ENCODE measurements at regions not wholly inside any gene's neighbourhood (a gene's known extent, or its start where the extent isn't known, plus 50 kb on each side); places are given as distances from the start of the nearest gene placed in this dataset.

DNA sequence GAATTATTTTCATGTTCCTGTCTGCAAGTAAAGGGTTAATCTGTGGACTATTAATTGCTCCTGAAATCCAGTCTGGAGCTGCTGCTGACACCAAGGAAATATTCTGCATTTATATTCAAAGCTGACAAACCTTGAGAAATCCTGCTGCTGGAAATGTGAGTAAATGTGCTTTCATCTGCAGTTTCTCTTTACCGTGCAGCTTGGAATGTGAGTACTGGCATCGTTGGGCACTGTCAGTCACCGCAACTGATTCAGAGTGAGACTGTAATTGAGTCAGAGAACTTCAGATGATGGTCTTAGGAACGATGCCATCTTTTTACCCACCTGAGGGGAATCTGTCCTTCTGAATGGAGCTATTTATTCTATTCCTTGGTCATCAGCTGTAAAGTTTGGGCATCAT is 420.6 kb downstream of the SIPA1L2 start:
- TF ChIP-seq, protein P1, sequence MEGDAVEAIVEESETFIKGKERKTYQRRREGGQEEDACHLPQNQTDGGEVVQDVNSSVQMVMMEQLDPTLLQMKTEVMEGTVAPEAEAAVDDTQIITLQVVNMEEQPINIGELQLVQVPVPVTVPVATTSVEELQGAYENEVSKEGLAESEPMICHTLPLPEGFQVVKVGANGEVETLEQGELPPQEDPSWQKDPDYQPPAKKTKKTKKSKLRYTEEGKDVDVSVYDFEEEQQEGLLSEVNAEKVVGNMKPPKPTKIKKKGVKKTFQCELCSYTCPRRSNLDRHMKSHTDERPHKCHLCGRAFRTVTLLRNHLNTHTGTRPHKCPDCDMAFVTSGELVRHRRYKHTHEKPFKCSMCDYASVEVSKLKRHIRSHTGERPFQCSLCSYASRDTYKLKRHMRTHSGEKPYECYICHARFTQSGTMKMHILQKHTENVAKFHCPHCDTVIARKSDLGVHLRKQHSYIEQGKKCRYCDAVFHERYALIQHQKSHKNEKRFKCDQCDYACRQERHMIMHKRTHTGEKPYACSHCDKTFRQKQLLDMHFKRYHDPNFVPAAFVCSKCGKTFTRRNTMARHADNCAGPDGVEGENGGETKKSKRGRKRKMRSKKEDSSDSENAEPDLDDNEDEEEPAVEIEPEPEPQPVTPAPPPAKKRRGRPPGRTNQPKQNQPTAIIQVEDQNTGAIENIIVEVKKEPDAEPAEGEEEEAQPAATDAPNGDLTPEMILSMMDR (IDR thresholded peaks at IDR 0.05; ENCODE audit: control extremely low read depth, extremely low read depth, low read depth, missing control alignments) = no peak
- CTCF ChIA-PET = no interaction called here
- POLR2A ChIA-PET = no interaction called here
- DNase-seq (ENCODE audit: extremely low spot score) = no peak

DNA sequence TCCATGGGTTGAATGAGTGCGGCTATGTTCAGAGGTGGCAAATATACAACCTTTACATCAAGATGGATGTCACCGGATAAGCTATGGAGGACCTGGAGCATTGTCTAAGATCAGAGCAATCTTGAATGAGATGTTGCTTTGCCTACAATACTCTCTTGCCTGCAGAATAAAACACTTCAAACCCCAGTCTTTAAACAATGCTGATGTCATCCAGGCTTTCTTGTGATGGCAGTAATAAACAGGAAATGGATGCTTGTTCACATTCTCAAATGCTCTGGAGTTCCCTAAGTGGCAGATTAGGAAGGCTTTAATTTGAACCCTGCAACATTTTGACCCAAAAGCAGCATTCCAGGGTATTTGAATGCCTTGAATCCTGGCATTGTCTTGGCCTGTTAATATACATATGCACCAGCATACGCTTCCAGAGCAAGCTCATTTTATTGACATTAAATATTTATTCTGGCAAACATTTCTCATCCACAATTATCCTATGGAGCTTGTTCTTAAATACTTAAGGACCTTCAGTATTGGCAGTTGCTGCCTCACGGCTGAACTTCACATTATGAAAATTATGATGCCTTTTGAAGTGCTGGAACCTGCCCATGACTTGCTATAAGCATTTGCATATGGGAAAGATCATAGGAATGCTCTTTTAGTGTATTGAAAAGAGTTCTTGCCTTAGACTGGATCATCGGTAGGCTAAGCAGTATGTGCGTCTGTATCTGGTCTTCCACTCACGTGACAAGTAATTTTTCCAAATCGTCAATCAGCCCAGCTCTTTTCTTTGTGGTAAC is 422.7 kb downstream of the SIPA1L2 start:
- ChIA-PET POLR2A (no interaction called here), CTCF (no interaction called here)
- TF ChIP-seq, protein P1 (IDR thresholded peaks at IDR 0.05; ENCODE audit: control extremely low read depth, extremely low read depth, low read depth, missing control alignments) = no peak
- no peak for DNase-seq (ENCODE audit: extremely low spot score)

DNA sequence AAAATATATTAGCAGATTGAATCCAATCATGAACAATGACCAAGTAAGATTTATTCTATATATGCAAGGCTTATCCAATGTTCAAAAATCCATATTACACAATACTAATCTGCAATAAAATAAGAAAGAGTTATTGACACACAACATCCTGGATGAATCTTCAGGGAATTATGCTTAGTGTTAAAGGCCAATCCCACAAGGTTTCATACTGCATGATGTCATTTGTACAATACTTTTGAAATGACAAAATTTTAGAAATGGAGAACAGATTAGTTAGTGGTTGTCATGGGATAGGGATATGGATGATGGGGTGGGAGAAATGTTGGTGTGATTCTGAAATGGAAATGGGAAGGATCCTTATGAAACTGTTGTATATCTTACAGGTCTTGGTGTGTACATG is 425.7 kb downstream of the SIPA1L2 start:
- no peak for DNase-seq (ENCODE audit: extremely low spot score)
- POLR2A ChIA-PET = no interaction called here
- TF ChIP-seq, protein P1 (IDR thresholded peaks at IDR 0.05; ENCODE audit: control extremely low read depth, extremely low read depth, low read depth, missing control alignments) = no peak
- CTCF ChIA-PET = no interaction called here

DNA sequence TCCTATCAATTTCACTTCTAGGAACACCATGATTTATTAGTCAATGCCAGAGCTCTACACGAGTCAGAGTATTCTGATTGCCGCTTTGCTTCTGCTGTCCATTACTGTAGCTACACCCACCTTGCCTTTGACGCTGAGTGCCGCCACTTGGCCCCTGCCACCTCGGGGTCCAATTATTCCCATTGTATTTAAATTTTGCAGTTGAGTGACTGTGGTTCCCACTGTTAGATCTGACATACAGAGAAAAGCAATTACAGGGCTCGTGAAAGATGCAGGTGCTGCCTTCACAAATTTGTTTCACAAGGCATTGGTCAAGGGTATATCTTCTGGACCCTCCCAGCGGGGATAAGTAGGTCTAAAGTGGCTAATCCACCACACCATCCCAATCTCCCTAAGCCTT is 428.9 kb downstream of the SIPA1L2 start:
- ChIA-PET POLR2A (no interaction called here), CTCF (no interaction called here)
- TF ChIP-seq, protein P1 (IDR thresholded peaks at IDR 0.05; ENCODE audit: control extremely low read depth, extremely low read depth, low read depth, missing control alignments) = no peak
- DNase-seq (ENCODE audit: extremely low spot score) = no peak

DNA sequence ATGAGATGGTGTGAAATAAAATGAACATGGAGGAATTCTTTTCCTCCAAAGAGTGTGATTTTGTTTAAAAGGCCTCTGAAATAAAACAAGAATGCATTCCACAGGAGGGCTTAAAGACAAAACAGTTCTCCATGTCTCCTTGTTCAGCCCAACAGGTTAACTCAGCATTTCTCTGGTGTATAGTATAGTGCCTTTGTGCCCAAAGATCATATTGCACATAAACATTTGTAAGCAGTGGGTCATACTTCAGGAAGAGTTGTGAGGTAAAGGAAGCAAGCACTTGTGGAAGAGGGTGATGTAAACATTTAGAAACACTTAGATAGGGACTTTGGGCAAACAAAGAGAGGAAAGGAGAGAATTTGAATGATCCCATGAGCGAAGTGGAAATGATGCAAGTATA is 433.9 kb downstream of the SIPA1L2 start:
- TF ChIP-seq, protein P1 (IDR thresholded peaks at IDR 0.05; ENCODE audit: control extremely low read depth, extremely low read depth, low read depth, missing control alignments) = no peak
- no peak for DNase-seq (ENCODE audit: extremely low spot score)
- CTCF ChIA-PET = no interaction called here
- POLR2A ChIA-PET = no interaction called here

DNA sequence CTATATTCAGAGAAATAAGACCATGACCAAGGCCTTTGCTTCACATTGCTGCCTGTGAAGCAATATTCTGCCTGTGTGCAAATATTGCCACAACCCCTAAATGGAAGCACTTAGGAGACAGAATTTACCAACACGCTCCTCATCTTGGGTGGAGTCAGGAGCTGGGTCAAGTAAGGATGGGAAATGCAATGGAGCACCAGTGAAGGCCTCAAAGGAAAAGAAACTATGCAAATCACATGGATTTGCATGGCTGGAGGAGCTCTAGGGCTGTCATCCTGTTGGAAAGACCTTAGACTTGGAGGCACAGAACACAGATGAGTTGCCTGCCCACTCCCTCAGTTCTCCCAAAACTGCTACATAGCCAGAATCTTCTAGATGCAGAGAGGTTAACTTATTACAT is 435.5 kb downstream of the SIPA1L2 start:
- CTCF ChIA-PET = no interaction called here
- TF ChIP-seq, protein P1 (IDR thresholded peaks at IDR 0.05; ENCODE audit: control extremely low read depth, extremely low read depth, low read depth, missing control alignments) = no peak
- POLR2A ChIA-PET = no interaction called here
- no peak for DNase-seq (ENCODE audit: extremely low spot score)

Data from GM10248 (cell line).